ENCODE measurements at regions not wholly inside any gene's neighbourhood (a gene's known extent, or its start where the extent isn't known, plus 50 kb on each side); places are given as distances from the start of the nearest gene placed in this dataset.

GRCh38 chr20:11128721-11129120 lies 454.9 kb upstream of the JAG1 start:
- no peak overlapping the region for H3K4me3 ChIP-seq (ENCODE audit: low read depth in 1 of 2, low read length in 2 of 2)
- no peak overlapping the region for H3K27ac ChIP-seq (ENCODE audit: low read depth, low read length)
- no peaks in the 10 kb centered on the region for H3K27me3 ChIP-seq (ENCODE audit: control insufficient read depth in 1 of 2, insufficient read depth in 2 of 2, low read length in 2 of 2)
- no peaks in the 10 kb centered on the region for H3K4me1 ChIP-seq (ENCODE audit: insufficient read depth, low read length)
- H3K36me3 ChIP-seq (ENCODE audit: insufficient read depth, low read length) = no peaks in the 10 kb centered on the region
- H3K9ac ChIP-seq (ENCODE audit: low read length) = no peak overlapping the region
- no peaks in the 10 kb centered on the region for H3K9me3 ChIP-seq (ENCODE audit: low read length)

GRCh38 chr20:11130554-11131166 lies 456.9 kb upstream of the JAG1 start:
- Histone ChIP-seq H3K4me1 (ENCODE audit: insufficient read depth, low read length) (no peaks in the 10 kb centered on the region), H3K9ac (ENCODE audit: low read length) (no peak overlapping the region), H3K36me3 (ENCODE audit: insufficient read depth, low read length) (no peaks in the 10 kb centered on the region), H3K4me3 (ENCODE audit: low read depth in 1 of 2, low read length in 2 of 2) (no peak overlapping the region), H3K27me3 (ENCODE audit: control insufficient read depth in 1 of 2, insufficient read depth in 2 of 2, low read length in 2 of 2) (no peaks in the 10 kb centered on the region), H3K9me3 (ENCODE audit: low read length) (no peaks in the 10 kb centered on the region), H3K27ac (ENCODE audit: low read depth, low read length) (no peak overlapping the region)

GRCh38 chr20:11132819-11133415 lies 459.1 kb upstream of the JAG1 start:
- Histone ChIP-seq H3K27me3 (ENCODE audit: control insufficient read depth in 1 of 2, insufficient read depth in 2 of 2, low read length in 2 of 2) (no peaks in the 10 kb centered on the region), H3K4me3 (ENCODE audit: low read depth in 1 of 2, low read length in 2 of 2) (no peak overlapping the region), H3K9me3 (ENCODE audit: low read length) (no peaks in the 10 kb centered on the region), H3K4me1 (ENCODE audit: insufficient read depth, low read length) (no peaks in the 10 kb centered on the region), H3K27ac (ENCODE audit: low read depth, low read length) (no peak overlapping the region), H3K36me3 (ENCODE audit: insufficient read depth, low read length) (no peaks in the 10 kb centered on the region), H3K9ac (ENCODE audit: low read length) (no peak overlapping the region)

- no peak overlapping the region for H3K27ac ChIP-seq (ENCODE audit: low read depth, low read length)
- no peaks in the 10 kb centered on the region for H3K9me3 ChIP-seq (ENCODE audit: low read length)
- H3K4me1 ChIP-seq (ENCODE audit: insufficient read depth, low read length) = no peaks in the 10 kb centered on the region
- no peak overlapping the region for H3K4me3 ChIP-seq (ENCODE audit: low read depth in 1 of 2, low read length in 2 of 2)
- no peak overlapping the region for H3K9ac ChIP-seq (ENCODE audit: low read length)
- no peaks in the 10 kb centered on the region for H3K36me3 ChIP-seq (ENCODE audit: insufficient read depth, low read length)
- no peaks in the 10 kb centered on the region for H3K27me3 ChIP-seq (ENCODE audit: control insufficient read depth in 1 of 2, insufficient read depth in 2 of 2, low read length in 2 of 2)
Measured at GRCh38 chr20:11136691-11137090, 462.9 kb upstream of the JAG1 start.

- no peaks in the 10 kb centered on the region for H3K9me3 ChIP-seq (ENCODE audit: low read length)
- no peak overlapping the region for H3K9ac ChIP-seq (ENCODE audit: low read length)
- H3K27me3 ChIP-seq (ENCODE audit: control insufficient read depth in 1 of 2, insufficient read depth in 2 of 2, low read length in 2 of 2) = no peaks in the 10 kb centered on the region
- no peaks in the 10 kb centered on the region for H3K4me1 ChIP-seq (ENCODE audit: insufficient read depth, low read length)
- H3K27ac ChIP-seq (ENCODE audit: low read depth, low read length) = no peak overlapping the region
- H3K4me3 ChIP-seq (ENCODE audit: low read depth in 1 of 2, low read length in 2 of 2) = no peak overlapping the region
- H3K36me3 ChIP-seq (ENCODE audit: insufficient read depth, low read length) = no peaks in the 10 kb centered on the region
Measured at GRCh38 chr20:11137688-11138087, 463.9 kb upstream of the JAG1 start.

DNA sequence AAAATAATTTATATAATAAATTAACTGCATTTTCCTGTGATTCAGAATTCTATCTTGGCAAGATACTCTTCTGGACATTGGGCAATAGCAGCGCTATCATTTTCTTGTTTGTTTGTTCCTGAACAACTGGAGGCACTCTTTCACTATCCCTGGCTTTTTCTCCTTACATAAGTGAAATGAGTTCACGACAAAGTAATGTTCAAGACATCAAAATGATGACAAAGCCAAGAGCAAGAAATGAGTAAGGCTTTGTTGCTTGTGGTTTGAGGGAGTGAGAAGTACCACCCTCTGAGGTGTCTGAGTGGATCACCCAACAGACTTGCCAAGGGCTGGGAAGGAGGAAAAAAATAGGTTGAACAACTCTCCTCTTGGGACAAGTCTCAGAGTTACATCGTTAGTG lies 466.6 kb upstream of the JAG1 start:
- Histone ChIP-seq H3K4me1 (ENCODE audit: insufficient read depth, low read length) (no peaks in the 10 kb centered on the region), H3K9me3 (ENCODE audit: low read length) (no peaks in the 10 kb centered on the region), H3K4me3 (ENCODE audit: low read depth in 1 of 2, low read length in 2 of 2) (no peak overlapping the region), H3K27me3 (ENCODE audit: control insufficient read depth in 1 of 2, insufficient read depth in 2 of 2, low read length in 2 of 2) (no peaks in the 10 kb centered on the region), H3K36me3 (ENCODE audit: insufficient read depth, low read length) (no peaks in the 10 kb centered on the region), H3K27ac (ENCODE audit: low read depth, low read length) (no peak overlapping the region), H3K9ac (ENCODE audit: low read length) (no peak overlapping the region)

- no peaks in the 10 kb centered on the region for H3K4me1 ChIP-seq (ENCODE audit: insufficient read depth, low read length)
- H3K9ac ChIP-seq (ENCODE audit: low read length) = no peak overlapping the region
- no peaks in the 10 kb centered on the region for H3K9me3 ChIP-seq (ENCODE audit: low read length)
- no peak overlapping the region for H3K27ac ChIP-seq (ENCODE audit: low read depth, low read length)
- H3K36me3 ChIP-seq (ENCODE audit: insufficient read depth, low read length) = no peaks in the 10 kb centered on the region
- H3K4me3 ChIP-seq (ENCODE audit: low read depth in 1 of 2, low read length in 2 of 2) = no peak overlapping the region
- no peaks in the 10 kb centered on the region for H3K27me3 ChIP-seq (ENCODE audit: control insufficient read depth in 1 of 2, insufficient read depth in 2 of 2, low read length in 2 of 2)
Measured at GRCh38 chr20:11143481-11143880, 469.7 kb upstream of the JAG1 start.

GRCh38 chr20:11144114-11144950 lies 470.5 kb upstream of the JAG1 start:
- Histone ChIP-seq H3K9ac (ENCODE audit: low read length) (no peak overlapping the region), H3K36me3 (ENCODE audit: insufficient read depth, low read length) (no peaks in the 10 kb centered on the region), H3K4me3 (ENCODE audit: low read depth in 1 of 2, low read length in 2 of 2) (no peak overlapping the region), H3K27ac (ENCODE audit: low read depth, low read length) (no peak overlapping the region), H3K4me1 (ENCODE audit: insufficient read depth, low read length) (no peaks in the 10 kb centered on the region), H3K9me3 (ENCODE audit: low read length) (no peaks in the 10 kb centered on the region), H3K27me3 (ENCODE audit: control insufficient read depth in 1 of 2, insufficient read depth in 2 of 2, low read length in 2 of 2) (no peaks in the 10 kb centered on the region)

DNA sequence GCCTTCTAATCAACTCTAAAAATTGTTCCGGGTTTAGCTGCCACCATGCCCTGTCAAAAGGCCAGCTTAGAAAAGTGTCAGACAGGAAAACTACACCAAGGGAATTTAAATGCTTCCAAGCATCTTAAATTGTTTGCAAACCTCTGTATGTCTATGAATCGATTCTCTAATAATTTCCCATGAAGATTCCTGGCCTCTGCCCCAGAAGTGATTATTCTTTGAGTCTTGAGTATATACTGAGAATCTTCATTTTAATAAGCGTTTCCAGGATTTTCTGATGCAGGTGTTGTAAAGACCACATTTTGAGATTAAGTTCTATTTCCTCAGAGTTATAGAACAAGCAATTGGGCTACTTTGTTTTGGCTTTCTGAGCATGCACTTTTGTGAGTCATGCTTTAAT lies 471.8 kb upstream of the JAG1 start:
- Histone ChIP-seq H3K9me3 (ENCODE audit: low read length) (no peaks in the 10 kb centered on the region), H3K36me3 (ENCODE audit: insufficient read depth, low read length) (no peaks in the 10 kb centered on the region), H3K4me1 (ENCODE audit: insufficient read depth, low read length) (no peaks in the 10 kb centered on the region), H3K27ac (ENCODE audit: low read depth, low read length) (no peak overlapping the region), H3K4me3 (ENCODE audit: low read depth in 1 of 2, low read length in 2 of 2) (no peak overlapping the region), H3K9ac (ENCODE audit: low read length) (no peak overlapping the region), H3K27me3 (ENCODE audit: control insufficient read depth in 1 of 2, insufficient read depth in 2 of 2, low read length in 2 of 2) (no peaks in the 10 kb centered on the region)

- Histone ChIP-seq H3K9ac (ENCODE audit: low read length) (no peak overlapping the region), H3K27me3 (ENCODE audit: control insufficient read depth in 1 of 2, insufficient read depth in 2 of 2, low read length in 2 of 2) (no peaks in the 10 kb centered on the region), H3K27ac (ENCODE audit: low read depth, low read length) (no peak overlapping the region), H3K9me3 (ENCODE audit: low read length) (no peaks in the 10 kb centered on the region), H3K36me3 (ENCODE audit: insufficient read depth, low read length) (no peaks in the 10 kb centered on the region), H3K4me3 (ENCODE audit: low read depth in 1 of 2, low read length in 2 of 2) (no peak overlapping the region), H3K4me1 (ENCODE audit: insufficient read depth, low read length) (no peaks in the 10 kb centered on the region)
Measured at GRCh38 chr20:11153819-11154218, 480.0 kb upstream of the JAG1 start.

- no peak overlapping the region for H3K27ac ChIP-seq (ENCODE audit: low read depth, low read length)
- no peaks in the 10 kb centered on the region for H3K27me3 ChIP-seq (ENCODE audit: control insufficient read depth in 1 of 2, insufficient read depth in 2 of 2, low read length in 2 of 2)
- H3K36me3 ChIP-seq (ENCODE audit: insufficient read depth, low read length) = no peaks in the 10 kb centered on the region
- peaks cover 10% of the 10 kb centered on the region for H3K4me1 ChIP-seq (ENCODE audit: insufficient read depth, low read length)
- no peak overlapping the region for H3K4me3 ChIP-seq (ENCODE audit: low read depth in 1 of 2, low read length in 2 of 2)
- no peak overlapping the region for H3K9ac ChIP-seq (ENCODE audit: low read length)
- no peaks in the 10 kb centered on the region for H3K9me3 ChIP-seq (ENCODE audit: low read length)
Measured at GRCh38 chr20:11155156-11155756, 481.5 kb upstream of the JAG1 start.
